Liver (tissue), 8 donors: ENCODE measurements at regions not wholly inside any gene's neighbourhood (a gene's known extent, or its start where the extent isn't known, plus 50 kb on each side); places are given as distances from the start of the nearest gene placed in this dataset.

Experiments
- DNase-seq: peaks from one replicate; pipeline ENCODE4 v3.0.0-alpha.2; 2017; ENCODE audit warnings: low spot score
- H3K27ac ChIP-seq, 2 donors: one replicate each; pipeline ENCODE4 v1.7.0; 2013; ENCODE audit warnings: inconsistent platforms in 2 of 2, low read length in 2 of 2, control low read depth in 1 of 2, low read depth in 1 of 2, mild to moderate bottlenecking in 1 of 2
- H3K27me3 ChIP-seq, 4 donors: one replicate each; pipeline versions ENCODE4 v1.6.1 to v1.7.0; 2013; ENCODE audit warnings: low read length in 3 of 4, inconsistent platforms in 1 of 4, mild to moderate bottlenecking in 1 of 4, moderate library complexity in 1 of 4; ENCODE audit not compliant: control insufficient read depth in 4 of 4, insufficient read depth in 4 of 4
- H3K36me3 ChIP-seq, 4 donors: one replicate each; pipeline versions ENCODE4 v1.6.1 to v1.7.0; 2013; ENCODE audit warnings: low read length in 3 of 4, mild to moderate bottlenecking in 3 of 4, low read depth in 1 of 4, moderate library complexity in 1 of 4; ENCODE audit not compliant: control insufficient read depth in 4 of 4, insufficient read depth in 3 of 4
- H3K4me1 ChIP-seq, 4 donors: one replicate each; pipeline versions ENCODE4 v1.6.1 to v1.7.0; 2013; ENCODE audit warnings: low read length in 3 of 4, mild to moderate bottlenecking in 3 of 4, moderate library complexity in 1 of 4; ENCODE audit not compliant: control insufficient read depth in 4 of 4, insufficient read depth in 4 of 4
- H3K4me3 ChIP-seq, 3 donors: one replicate each; pipeline versions ENCODE4 v1.6.1 to v1.7.0; 2013; ENCODE audit warnings: low read length in 3 of 3, control low read depth in 1 of 3, low read depth in 1 of 3, mild to moderate bottlenecking in 1 of 3
- H3K9ac ChIP-seq, 2 donors: one replicate each; pipeline ENCODE4 v1.7.0; 2013; ENCODE audit warnings: low read length in 2 of 2, mild to moderate bottlenecking in 2 of 2, moderate library complexity in 2 of 2, control low read depth in 1 of 2, low read depth in 1 of 2
- H3K9me3 ChIP-seq, 4 donors: one replicate each; pipeline versions ENCODE4 v1.6.1 to v1.7.0; 2013; ENCODE audit warnings: low read length in 3 of 4; ENCODE audit not compliant: control insufficient read depth in 4 of 4
- FOXA1 ChIP-seq: IDR thresholded peaks from 2 replicates; pipeline ENCODE4 v1.6.1; 2016; ENCODE audit warnings: antibody characterized with exemption
- FOXA2 ChIP-seq: IDR thresholded peaks from 2 replicates; pipeline ENCODE4 v1.6.1; 2016; ENCODE audit warnings: antibody characterized with exemption
- HNF4A ChIP-seq, 2 donors: conservative IDR thresholded peaks; 2 replicates each; pipeline ENCODE4 v1.6.1; 2016; ENCODE audit warnings: antibody characterized with exemption in 2 of 2, mild to moderate bottlenecking in 2 of 2
- JUND ChIP-seq, 2 donors: IDR thresholded peaks; 2 replicates each; pipeline ENCODE4 v1.6.1; 2016; ENCODE audit warnings: antibody characterized with exemption in 2 of 2
- NR2F2 ChIP-seq: IDR thresholded peaks from 2 replicates; pipeline ENCODE4 v1.6.1; 2016; ENCODE audit warnings: antibody characterized with exemption
- RAD21 ChIP-seq, 2 donors: IDR thresholded peaks; 2 replicates each; pipeline ENCODE4 v1.6.1; 2016; ENCODE audit warnings: antibody characterized with exemption in 2 of 2, mild to moderate bottlenecking in 2 of 2
- WGBS: extraction: QIAGEN DNeasy Blood & Tissue Kit; methylation state at CpG from one replicate; pipeline ENCODE4 v1.1.7; 2013; 5-methylcytosine and 5-hydroxymethylcytosine counted together
- TF ChIP-seq, protein P1 (sequence below): IDR thresholded peaks from 2 replicates; pipeline ENCODE4 v1.6.1; 2016; ENCODE audit warnings: antibody characterized with exemption
- TF ChIP-seq, protein P2 (sequence below): IDR thresholded peaks from 2 replicates; pipeline ENCODE4 v1.6.1; 2016; ENCODE audit warnings: antibody characterized with exemption
- TF ChIP-seq, protein P3 (sequence below): IDR thresholded peaks from 2 replicates; pipeline ENCODE4 v1.6.1; 2016; ENCODE audit warnings: antibody characterized with exemption
- TF ChIP-seq, protein P4 (sequence below): IDR thresholded peaks from 2 replicates; pipeline ENCODE4 v1.6.1; 2016; ENCODE audit warnings: antibody characterized with exemption, mild to moderate bottlenecking
- TF ChIP-seq, protein P5 (sequence below): fragments of 150-350 bp; IDR thresholded peaks from 2 replicates; pipeline ENCODE4 v1.5.1; 2017; ENCODE audit warnings: improper control_type of control experiment, low read depth, low read length; ENCODE audit not compliant: missing input control
- donor health status: healthy.
- donor health status: healthy.
- donor health status: healthy.
- donor health status: healthy.
- donor health status: healthy.

DNA sequence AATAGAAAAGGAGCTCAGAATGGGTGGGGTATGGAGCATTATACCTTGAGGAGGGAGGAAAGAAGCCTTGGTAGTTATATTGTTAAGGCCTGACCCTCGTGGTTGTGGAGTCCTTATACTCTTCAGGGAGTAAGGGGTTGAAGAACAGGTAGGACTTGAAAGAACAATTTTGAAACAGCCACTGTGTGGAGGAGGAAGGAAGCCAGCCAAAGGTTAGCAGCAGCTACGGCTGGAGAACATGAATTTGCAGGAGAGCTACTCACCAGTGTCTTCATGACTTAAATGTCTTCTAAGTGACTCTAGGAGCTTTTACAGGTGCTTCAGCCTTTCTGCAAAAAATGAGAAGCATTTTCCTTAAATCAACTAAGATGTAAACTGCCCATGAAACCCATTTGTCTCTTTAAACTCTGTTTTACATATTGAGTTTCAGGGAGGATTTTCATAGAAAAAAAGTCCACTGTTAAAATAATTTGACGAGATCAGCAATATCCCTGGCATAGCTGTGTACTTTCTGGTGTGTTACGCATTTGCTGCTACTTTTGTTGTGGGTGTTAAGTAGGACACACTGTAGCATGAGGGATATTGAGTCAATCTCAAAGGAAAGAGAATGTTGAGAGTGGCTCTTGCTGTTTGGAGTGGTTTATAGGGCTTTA is 110.6 kb upstream of the ELL2 start:
- Histone ChIP-seq H3K9ac (no peak overlapping the region), H3K4me3 (no peak overlapping the region), H3K9me3 (no peaks in the 10 kb centered on the region), H3K4me1 (no peaks in the 10 kb centered on the region), H3K27ac (no peak overlapping the region), H3K36me3 (no peaks in the 10 kb centered on the region), H3K27me3 (no peaks in the 10 kb centered on the region)
- WGBS = 56% methylated on average over 4 of the region's 4 CpGs
- TF ChIP-seq, protein P1, sequence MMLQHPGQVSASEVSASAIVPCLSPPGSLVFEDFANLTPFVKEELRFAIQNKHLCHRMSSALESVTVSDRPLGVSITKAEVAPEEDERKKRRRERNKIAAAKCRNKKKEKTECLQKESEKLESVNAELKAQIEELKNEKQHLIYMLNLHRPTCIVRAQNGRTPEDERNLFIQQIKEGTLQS = no peak
- TF ChIP-seq, protein P2, sequence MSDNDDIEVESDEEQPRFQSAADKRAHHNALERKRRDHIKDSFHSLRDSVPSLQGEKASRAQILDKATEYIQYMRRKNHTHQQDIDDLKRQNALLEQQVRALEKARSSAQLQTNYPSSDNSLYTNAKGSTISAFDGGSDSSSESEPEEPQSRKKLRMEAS = no peak
- TF ChIP-seq HNF4A (conservative IDR thresholded peaks at IDR 0.05) = no peak
- no peak for TF ChIP-seq NR2F2
- TF ChIP-seq, protein P3, sequence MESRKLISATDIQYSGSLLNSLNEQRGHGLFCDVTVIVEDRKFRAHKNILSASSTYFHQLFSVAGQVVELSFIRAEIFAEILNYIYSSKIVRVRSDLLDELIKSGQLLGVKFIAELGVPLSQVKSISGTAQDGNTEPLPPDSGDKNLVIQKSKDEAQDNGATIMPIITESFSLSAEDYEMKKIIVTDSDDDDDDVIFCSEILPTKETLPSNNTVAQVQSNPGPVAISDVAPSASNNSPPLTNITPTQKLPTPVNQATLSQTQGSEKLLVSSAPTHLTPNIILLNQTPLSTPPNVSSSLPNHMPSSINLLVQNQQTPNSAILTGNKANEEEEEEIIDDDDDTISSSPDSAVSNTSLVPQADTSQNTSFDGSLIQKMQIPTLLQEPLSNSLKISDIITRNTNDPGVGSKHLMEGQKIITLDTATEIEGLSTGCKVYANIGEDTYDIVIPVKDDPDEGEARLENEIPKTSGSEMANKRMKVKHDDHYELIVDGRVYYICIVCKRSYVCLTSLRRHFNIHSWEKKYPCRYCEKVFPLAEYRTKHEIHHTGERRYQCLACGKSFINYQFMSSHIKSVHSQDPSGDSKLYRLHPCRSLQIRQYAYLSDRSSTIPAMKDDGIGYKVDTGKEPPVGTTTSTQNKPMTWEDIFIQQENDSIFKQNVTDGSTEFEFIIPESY = no peak
- no peak for TF ChIP-seq FOXA1
- no peak for TF ChIP-seq JUND (IDR thresholded peaks at IDR 0.05)
- TF ChIP-seq, protein P4, sequence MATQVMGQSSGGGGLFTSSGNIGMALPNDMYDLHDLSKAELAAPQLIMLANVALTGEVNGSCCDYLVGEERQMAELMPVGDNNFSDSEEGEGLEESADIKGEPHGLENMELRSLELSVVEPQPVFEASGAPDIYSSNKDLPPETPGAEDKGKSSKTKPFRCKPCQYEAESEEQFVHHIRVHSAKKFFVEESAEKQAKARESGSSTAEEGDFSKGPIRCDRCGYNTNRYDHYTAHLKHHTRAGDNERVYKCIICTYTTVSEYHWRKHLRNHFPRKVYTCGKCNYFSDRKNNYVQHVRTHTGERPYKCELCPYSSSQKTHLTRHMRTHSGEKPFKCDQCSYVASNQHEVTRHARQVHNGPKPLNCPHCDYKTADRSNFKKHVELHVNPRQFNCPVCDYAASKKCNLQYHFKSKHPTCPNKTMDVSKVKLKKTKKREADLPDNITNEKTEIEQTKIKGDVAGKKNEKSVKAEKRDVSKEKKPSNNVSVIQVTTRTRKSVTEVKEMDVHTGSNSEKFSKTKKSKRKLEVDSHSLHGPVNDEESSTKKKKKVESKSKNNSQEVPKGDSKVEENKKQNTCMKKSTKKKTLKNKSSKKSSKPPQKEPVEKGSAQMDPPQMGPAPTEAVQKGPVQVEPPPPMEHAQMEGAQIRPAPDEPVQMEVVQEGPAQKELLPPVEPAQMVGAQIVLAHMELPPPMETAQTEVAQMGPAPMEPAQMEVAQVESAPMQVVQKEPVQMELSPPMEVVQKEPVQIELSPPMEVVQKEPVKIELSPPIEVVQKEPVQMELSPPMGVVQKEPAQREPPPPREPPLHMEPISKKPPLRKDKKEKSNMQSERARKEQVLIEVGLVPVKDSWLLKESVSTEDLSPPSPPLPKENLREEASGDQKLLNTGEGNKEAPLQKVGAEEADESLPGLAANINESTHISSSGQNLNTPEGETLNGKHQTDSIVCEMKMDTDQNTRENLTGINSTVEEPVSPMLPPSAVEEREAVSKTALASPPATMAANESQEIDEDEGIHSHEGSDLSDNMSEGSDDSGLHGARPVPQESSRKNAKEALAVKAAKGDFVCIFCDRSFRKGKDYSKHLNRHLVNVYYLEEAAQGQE = no peak
- no peak for DNase-seq

DNA sequence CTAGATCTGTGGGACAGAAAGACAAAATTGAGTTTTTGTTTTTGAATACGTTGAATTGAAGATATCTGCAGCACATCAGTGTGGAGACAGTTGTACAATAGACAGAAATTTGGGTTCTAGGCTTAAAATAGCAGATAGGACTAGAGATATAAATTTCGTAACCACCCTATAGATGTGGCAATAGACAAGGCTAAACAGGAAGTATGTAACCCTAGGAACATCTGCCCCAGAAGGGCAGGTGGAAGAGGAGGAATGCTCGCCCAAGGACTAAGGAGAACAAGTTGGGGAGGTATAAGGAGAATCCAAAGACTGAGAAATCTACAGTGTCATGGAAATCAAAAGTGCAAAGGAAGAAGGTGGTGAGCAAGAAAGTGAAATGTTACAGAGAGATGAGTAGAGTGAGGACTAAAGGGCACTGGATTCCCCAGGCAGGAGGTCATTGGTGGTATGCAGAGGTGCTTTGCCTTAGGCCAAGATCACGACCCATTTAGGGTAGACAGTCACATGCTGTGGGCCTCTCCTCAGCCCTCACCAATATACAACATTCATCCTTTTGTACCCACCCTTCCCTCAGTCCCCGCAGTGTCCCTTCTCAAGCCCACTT is 109.1 kb upstream of the ELL2 start:
- H3K4me3 ChIP-seq = no peak overlapping the region
- TF ChIP-seq, protein P5, sequence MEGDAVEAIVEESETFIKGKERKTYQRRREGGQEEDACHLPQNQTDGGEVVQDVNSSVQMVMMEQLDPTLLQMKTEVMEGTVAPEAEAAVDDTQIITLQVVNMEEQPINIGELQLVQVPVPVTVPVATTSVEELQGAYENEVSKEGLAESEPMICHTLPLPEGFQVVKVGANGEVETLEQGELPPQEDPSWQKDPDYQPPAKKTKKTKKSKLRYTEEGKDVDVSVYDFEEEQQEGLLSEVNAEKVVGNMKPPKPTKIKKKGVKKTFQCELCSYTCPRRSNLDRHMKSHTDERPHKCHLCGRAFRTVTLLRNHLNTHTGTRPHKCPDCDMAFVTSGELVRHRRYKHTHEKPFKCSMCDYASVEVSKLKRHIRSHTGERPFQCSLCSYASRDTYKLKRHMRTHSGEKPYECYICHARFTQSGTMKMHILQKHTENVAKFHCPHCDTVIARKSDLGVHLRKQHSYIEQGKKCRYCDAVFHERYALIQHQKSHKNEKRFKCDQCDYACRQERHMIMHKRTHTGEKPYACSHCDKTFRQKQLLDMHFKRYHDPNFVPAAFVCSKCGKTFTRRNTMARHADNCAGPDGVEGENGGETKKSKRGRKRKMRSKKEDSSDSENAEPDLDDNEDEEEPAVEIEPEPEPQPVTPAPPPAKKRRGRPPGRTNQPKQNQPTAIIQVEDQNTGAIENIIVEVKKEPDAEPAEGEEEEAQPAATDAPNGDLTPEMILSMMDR = no peak
- TF ChIP-seq HNF4A (conservative IDR thresholded peaks at IDR 0.05) (no peak), JUND (IDR thresholded peaks at IDR 0.05) (no peak), FOXA2 (no peak), RAD21 (IDR thresholded peaks at IDR 0.05) (no peak), FOXA1 (no peak)
- H3K36me3 ChIP-seq = no peaks in the 10 kb centered on the region
- H3K9ac ChIP-seq = no peak overlapping the region
- H3K9me3 ChIP-seq = no peaks in the 10 kb centered on the region
- no peaks in the 10 kb centered on the region for H3K27me3 ChIP-seq
- 87% methylated on average over 5 of the region's 5 CpGs for WGBS
- no peak overlapping the region for H3K27ac ChIP-seq
- DNase-seq = no peak
- H3K4me1 ChIP-seq = no peaks in the 10 kb centered on the region
